ENCODE measurements at regions not wholly inside any gene's neighbourhood (a gene's known extent, or its start where the extent isn't known, plus 50 kb on each side); places are given as distances from the start of the nearest gene placed in this dataset.

DNA sequence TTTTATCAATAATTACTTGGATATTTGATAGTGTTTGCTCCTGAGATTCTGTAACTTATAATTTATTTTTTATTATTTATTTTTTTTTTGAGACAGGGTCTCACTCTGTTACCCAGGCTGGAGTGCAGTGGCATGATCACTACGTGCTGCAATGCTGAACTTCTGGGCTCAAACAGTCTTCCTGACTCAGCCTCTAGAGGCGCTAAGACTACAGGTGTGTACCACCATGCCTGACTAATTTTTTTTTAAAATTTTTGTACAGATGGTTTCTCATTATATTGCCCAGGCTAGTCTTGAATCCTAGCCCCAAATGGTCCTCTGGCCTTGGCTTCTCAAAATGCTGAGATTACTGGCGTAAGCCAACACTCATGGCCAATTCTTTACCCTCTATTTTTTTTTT lies 845.5 kb upstream of the ADGRL4 start:
- Histone ChIP-seq H3K36me3 (no peaks in the 10 kb centered on the region), H3K4me3 (no peak overlapping the region), H3K9me3 (no peaks in the 10 kb centered on the region), H3K27me3 (no peaks in the 10 kb centered on the region), H3K27ac (no peak overlapping the region), H3K4me1 (no peaks in the 10 kb centered on the region)
- intact Hi-C loops (cut with DNase I) = no loop called here
- WGBS, 2 donors = 56 to 59% methylated on average over 3 of the region's 3 CpGs
- no peak for DNase-seq
- TF ChIP-seq CTCF (IDR thresholded peaks at IDR 0.05) (no peak), POLR2A (IDR thresholded peaks at IDR 0.05) (no peak)

DNA sequence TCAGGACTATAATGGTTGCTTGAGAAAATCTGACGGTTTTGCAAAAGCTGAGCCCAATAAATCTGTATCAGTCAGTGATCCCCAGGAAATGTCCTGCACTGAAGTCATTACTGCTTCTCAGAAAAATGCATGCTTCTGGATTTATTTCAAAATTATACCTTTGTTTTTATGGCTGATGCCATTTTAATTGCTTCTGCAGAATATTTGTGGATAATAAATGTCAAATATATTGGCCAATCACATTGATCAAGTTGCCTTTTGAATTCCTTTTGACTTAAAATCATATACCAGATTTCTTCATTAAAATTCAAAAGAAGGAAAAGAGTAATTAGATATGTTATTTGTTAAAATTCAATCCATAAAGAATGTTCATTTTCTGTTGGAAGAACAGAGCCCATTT lies 842.9 kb upstream of the ADGRL4 start:
- Histone ChIP-seq H3K4me1 (no peaks in the 10 kb centered on the region), H3K9me3 (no peaks in the 10 kb centered on the region), H3K4me3 (no peak overlapping the region), H3K27me3 (no peaks in the 10 kb centered on the region), H3K36me3 (no peaks in the 10 kb centered on the region), H3K27ac (no peak overlapping the region)
- intact Hi-C loops (cut with DNase I) = no loop called here
- TF ChIP-seq POLR2A (IDR thresholded peaks at IDR 0.05) (no peak), CTCF (IDR thresholded peaks at IDR 0.05) (no peak)
- DNase-seq = no peak
- WGBS, 2 donors = 81 to 83% methylated on average over 1 of the region's 1 CpG

DNA sequence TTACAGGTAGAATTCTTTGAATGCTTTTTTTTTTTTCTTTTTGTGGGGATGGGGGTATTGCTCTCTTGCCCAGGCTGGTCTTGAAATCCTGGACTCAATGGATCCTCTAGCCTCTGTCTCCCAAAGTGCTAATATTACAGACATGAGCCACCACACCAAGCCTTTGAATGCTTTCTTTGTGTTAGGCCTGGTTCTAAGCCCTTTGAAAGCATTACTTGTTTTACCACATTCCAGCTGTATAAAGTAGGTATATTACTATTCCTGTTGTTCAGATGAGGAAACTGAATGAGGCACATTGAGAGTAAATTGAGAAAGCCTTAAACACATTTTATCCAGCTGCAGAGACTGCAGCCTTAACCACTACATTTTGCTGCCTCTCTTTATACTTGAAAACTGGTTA lies 841.8 kb upstream of the ADGRL4 start:
- H3K4me1 ChIP-seq = no peaks in the 10 kb centered on the region
- H3K9me3 ChIP-seq = no peaks in the 10 kb centered on the region
- intact Hi-C loops (cut with DNase I) = no loop called here
- H3K27me3 ChIP-seq = no peaks in the 10 kb centered on the region
- H3K36me3 ChIP-seq = no peaks in the 10 kb centered on the region
- TF ChIP-seq POLR2A (IDR thresholded peaks at IDR 0.05) (no peak), CTCF (IDR thresholded peaks at IDR 0.05) (no peak)
- no peak overlapping the region for H3K4me3 ChIP-seq
- no peak overlapping the region for H3K27ac ChIP-seq
- DNase-seq = no peak

GRCh38 chr1:79847700-79848099 lies 841.2 kb upstream of the ADGRL4 start:
- Histone ChIP-seq H3K27me3 (no peaks in the 10 kb centered on the region), H3K4me3 (no peak overlapping the region), H3K4me1 (no peaks in the 10 kb centered on the region), H3K27ac (no peak overlapping the region), H3K36me3 (no peaks in the 10 kb centered on the region), H3K9me3 (no peaks in the 10 kb centered on the region)
- 55 to 62% methylated on average over 5 of the region's 5 CpGs for WGBS, 2 donors
- intact Hi-C loops (cut with DNase I) = no loop called here
- DNase-seq = no peak
- no peak for TF ChIP-seq POLR2A (IDR thresholded peaks at IDR 0.05)
- no peak for TF ChIP-seq CTCF (IDR thresholded peaks at IDR 0.05)

DNA sequence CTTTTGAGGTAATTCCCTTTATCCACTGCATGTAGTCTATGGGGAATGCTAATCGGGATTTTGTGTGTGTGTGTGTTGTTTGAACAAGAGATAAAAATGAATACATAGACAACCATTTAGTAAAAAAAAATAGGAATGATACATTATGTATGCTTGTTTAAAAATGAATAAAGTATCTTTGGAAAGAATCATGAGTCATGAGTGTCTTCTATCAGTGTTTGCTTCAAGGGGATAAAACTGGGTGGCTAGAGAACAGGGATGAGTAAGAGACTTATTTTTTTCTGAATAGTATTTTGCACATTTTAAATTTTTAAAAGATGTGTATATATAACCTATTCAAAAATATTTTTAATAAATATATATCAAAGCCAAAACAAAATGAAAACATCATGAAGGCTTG lies 839.4 kb upstream of the ADGRL4 start:
- no peak for TF ChIP-seq POLR2A (IDR thresholded peaks at IDR 0.05)
- TF ChIP-seq CTCF (IDR thresholded peaks at IDR 0.05) = no peak
- Histone ChIP-seq H3K36me3 (no peaks in the 10 kb centered on the region), H3K27ac (no peak overlapping the region), H3K9me3 (no peaks in the 10 kb centered on the region), H3K4me3 (no peak overlapping the region), H3K4me1 (no peaks in the 10 kb centered on the region), H3K27me3 (no peaks in the 10 kb centered on the region)
- intact Hi-C loops (cut with DNase I) = no loop called here
- WGBS, 2 donors = 69 to 92% methylated on average over 1 of the region's 1 CpG
- no peak for DNase-seq
